ENCODE measurements at regions not wholly inside any gene's neighbourhood (a gene's known extent, or its start where the extent isn't known, plus 50 kb on each side); places are given as distances from the start of the nearest gene placed in this dataset.
"Not testable (repeated sequence)": the region's sequence is repeated elsewhere in the genome, so short reads cannot be mapped to it uniquely, and the experiment has no call there.

DNA sequence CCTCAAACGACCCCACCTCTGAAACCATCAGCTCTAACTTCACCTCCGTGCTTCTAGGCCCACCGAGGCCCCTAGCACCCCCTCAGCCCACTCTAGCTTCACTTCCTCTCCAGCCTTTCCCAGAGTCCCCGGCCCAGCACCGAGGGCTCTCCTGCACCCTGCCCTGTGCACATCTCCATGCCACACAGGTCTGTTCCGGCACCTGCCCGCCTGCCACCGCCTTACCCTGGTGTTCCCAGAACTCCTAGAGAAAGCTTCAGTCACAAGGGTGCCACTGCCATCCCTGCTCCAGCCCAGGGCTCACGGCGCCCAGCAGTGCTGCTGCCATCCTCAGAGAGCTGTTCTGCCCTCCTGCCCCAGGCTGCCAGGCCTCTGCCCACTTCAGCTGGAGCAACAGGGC, 61.3 kb upstream of the INSIG1 start:
- POLR2A ChIA-PET, result interaction anchor here (0.7 kb wide), 1 partner anchor 108 kb away, joined by 3 read pairs; no protein-coding TSS in a partner anchor
- Mint-ChIP-seq H3K27ac (no peak overlapping the region), H3K36me3 (ENCODE audit: low read depth) (no peaks in the 10 kb centered on the region), H3K9me3 (no peaks in the 10 kb centered on the region), H3K4me1 (ENCODE audit: low read depth) (no peaks in the 10 kb centered on the region), H3K27me3 (peaks cover 10% of the 10 kb centered on the region), H3K4me3 (no peak overlapping the region)
- no peak for ATAC-seq
- intact Hi-C loops (cut with micrococcal nuclease), result no loop called here
- TF ChIP-seq, protein P1, sequence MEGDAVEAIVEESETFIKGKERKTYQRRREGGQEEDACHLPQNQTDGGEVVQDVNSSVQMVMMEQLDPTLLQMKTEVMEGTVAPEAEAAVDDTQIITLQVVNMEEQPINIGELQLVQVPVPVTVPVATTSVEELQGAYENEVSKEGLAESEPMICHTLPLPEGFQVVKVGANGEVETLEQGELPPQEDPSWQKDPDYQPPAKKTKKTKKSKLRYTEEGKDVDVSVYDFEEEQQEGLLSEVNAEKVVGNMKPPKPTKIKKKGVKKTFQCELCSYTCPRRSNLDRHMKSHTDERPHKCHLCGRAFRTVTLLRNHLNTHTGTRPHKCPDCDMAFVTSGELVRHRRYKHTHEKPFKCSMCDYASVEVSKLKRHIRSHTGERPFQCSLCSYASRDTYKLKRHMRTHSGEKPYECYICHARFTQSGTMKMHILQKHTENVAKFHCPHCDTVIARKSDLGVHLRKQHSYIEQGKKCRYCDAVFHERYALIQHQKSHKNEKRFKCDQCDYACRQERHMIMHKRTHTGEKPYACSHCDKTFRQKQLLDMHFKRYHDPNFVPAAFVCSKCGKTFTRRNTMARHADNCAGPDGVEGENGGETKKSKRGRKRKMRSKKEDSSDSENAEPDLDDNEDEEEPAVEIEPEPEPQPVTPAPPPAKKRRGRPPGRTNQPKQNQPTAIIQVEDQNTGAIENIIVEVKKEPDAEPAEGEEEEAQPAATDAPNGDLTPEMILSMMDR (IDR thresholded peaks at IDR 0.05), result no peak
- CTCF ChIA-PET, result interaction anchor here (1.0 kb wide), 1 partner anchor 309 kb away, joined by 3 read pairs; no protein-coding TSS in a partner anchor
- no peak for DNase-seq

DNA sequence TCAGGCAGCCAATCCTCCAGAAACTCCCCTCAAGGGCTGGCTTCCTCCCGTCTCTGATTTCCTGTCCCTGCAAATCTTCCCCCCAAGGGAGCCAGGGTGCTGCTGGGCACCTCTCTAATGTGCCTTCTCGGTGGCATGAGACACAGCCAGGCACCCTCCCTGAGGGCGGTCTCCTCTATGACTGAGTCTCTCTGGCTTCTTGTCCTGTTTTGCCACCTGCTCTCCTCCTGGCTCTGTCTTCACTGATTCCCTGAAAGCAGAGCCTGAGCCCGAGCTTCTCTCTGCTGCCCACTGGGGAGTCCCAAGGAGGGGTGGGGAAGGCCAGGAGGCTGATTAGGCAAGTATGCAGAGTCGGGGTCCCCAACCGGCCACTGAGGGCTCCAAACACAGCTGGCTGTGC, 60.4 kb upstream of the INSIG1 start:
- TF ChIP-seq, protein P1 (IDR thresholded peaks at IDR 0.05), result no peak
- DNase-seq (no peak), ATAC-seq (no peak)
- ChIA-PET CTCF (interaction anchor here (1.0 kb wide), 1 partner anchor 310 kb away, joined by 3 read pairs; no protein-coding TSS in a partner anchor), POLR2A (no interaction called here)
- Mint-ChIP-seq H3K4me3 (no peak overlapping the region), H3K27me3 (peaks cover 10% of the 10 kb centered on the region), H3K27ac (no peak overlapping the region), H3K9me3 (no peaks in the 10 kb centered on the region), H3K4me1 (ENCODE audit: low read depth) (no peaks in the 10 kb centered on the region), H3K36me3 (ENCODE audit: low read depth) (no peaks in the 10 kb centered on the region)
- intact Hi-C loops (cut with micrococcal nuclease), result no loop called here

DNA sequence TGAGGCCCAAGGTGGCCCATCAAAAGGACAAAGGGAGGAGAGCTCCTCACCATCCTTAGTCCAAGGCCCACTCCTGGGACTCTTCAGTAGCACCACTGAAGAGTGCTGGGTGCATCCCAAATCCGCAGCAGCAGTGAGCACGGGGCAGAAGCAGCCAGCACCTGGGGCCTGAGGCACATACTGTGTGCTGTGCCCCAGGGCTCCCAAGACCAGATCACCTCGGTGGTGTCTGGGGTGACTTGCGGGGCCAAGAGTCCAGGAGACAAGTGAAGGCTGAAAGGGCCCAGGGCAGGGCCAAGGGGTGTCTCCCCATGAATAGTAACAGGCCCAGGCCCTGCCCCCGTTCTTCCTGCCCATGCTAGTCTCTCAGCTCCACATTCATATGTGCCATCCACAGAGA, 59.9 kb upstream of the INSIG1 start:
- ChIA-PET CTCF (no interaction called here), POLR2A (no interaction called here)
- no peak for ATAC-seq
- TF ChIP-seq, protein P1 (IDR thresholded peaks at IDR 0.05), result no peak
- peak overlapping the region; percentile 25 for H3K27ac Mint-ChIP-seq
- H3K36me3 Mint-ChIP-seq (ENCODE audit: low read depth), result no peaks in the 10 kb centered on the region
- H3K4me1 Mint-ChIP-seq (ENCODE audit: low read depth), result no peaks in the 10 kb centered on the region
- peaks cover 10% of the 10 kb centered on the region for H3K27me3 Mint-ChIP-seq
- H3K4me3 Mint-ChIP-seq, result no peak overlapping the region
- DNase-seq, result no peak
- intact Hi-C loops (cut with micrococcal nuclease), result no loop called here
- no peaks in the 10 kb centered on the region for H3K9me3 Mint-ChIP-seq

DNA sequence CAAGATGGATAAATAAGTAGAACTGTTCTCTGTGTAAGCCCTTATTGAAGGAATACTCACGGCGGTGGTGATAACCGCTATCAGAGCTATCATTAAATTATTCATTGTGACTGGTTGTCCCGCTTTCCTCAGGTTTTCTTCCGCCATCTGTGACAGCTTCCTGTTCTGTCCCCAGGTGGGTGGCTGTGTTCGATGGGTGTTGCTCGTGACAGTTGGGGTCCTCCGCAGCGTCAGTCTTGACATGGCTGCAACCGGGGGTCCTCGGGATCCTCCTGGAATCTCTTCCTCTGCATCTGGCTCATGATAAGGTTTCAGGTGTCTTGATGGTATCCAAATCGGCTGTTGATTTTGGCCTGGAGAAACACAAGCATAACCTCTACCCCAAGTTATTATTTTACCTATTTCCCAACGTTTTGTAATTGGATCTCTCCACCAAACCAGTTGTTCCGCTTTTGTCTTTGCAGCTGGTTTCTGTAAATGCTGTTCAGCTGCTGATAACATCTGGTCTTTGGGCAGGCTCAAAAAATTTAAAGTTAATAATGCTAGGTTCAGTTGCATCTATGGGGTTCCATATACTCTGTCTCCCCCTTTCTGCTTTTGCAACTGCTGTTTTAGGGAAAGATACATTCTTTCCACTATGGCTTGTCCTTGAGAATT, 58.1 kb upstream of the INSIG1 start:
- DNase-seq; CTCF ChIA-PET; intact Hi-C loops (cut with micrococcal nuclease); H3K4me3 Mint-ChIP-seq; H3K9me3 Mint-ChIP-seq; H3K27ac Mint-ChIP-seq; ATAC-seq; H3K4me1 Mint-ChIP-seq (ENCODE audit: low read depth); H3K36me3 Mint-ChIP-seq (ENCODE audit: low read depth): not testable (repeated sequence)
- H3K27me3 Mint-ChIP-seq, result peaks cover 13% of the 10 kb centered on the region
- POLR2A ChIA-PET, result interaction anchor here (1.0 kb wide), 1 partner anchor 8 kb away, joined by 3 read pairs; no protein-coding TSS in a partner anchor

DNA sequence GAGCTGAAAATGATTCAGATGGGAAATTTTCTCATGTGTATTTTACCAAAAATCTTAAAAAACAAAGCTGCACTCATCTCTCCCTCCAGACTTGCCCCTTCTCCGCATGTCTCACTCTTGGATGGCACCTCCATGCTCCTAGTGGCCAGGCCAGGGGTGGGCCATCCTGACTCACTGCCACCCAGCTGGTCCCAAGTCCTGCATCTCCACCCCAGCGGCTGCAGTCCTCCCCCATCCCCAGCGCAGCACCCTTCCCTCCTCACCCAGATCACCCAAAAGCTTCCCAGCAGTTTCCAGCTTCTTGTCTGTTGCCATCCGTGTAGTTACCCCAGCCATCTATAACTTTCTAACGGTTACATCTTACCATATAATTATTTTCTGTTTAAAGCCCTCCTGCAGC, 53.0 kb upstream of the INSIG1 start:
- intact Hi-C loops (cut with micrococcal nuclease), result no loop called here
- peaks cover 3% of the 10 kb centered on the region for H3K9me3 Mint-ChIP-seq
- ChIA-PET CTCF (interaction anchor here (0.7 to 1.1 kb wide), 2 partner anchors 54 to 152 kb away, joined by 3 read pairs; no protein-coding TSS in a partner anchor), POLR2A (no interaction called here)
- TF ChIP-seq, protein P1 (IDR thresholded peaks at IDR 0.05), result no peak
- no peak for DNase-seq
- H3K36me3 Mint-ChIP-seq (ENCODE audit: low read depth), result no peaks in the 10 kb centered on the region
- H3K4me1 Mint-ChIP-seq (ENCODE audit: low read depth), result no peaks in the 10 kb centered on the region
- ATAC-seq, result no peak
- H3K27me3 Mint-ChIP-seq, result peaks cover 6% of the 10 kb centered on the region
- H3K27ac Mint-ChIP-seq, result no peak overlapping the region
- H3K4me3 Mint-ChIP-seq, result no peak overlapping the region
